HG03064 (cell line): ENCODE measurements at regions not wholly inside any gene's neighbourhood (a gene's known extent, or its start where the extent isn't known, plus 50 kb on each side); places are given as distances from the start of the nearest gene placed in this dataset.

Experiments used
- ATAC-seq: cut with Tn5 transposase; IDR thresholded peaks from one replicate; pipeline ENCODE4 v1.9.1; 2021; ENCODE audit warnings: low read depth; ENCODE audit not compliant: unreplicated experiment

DNA sequence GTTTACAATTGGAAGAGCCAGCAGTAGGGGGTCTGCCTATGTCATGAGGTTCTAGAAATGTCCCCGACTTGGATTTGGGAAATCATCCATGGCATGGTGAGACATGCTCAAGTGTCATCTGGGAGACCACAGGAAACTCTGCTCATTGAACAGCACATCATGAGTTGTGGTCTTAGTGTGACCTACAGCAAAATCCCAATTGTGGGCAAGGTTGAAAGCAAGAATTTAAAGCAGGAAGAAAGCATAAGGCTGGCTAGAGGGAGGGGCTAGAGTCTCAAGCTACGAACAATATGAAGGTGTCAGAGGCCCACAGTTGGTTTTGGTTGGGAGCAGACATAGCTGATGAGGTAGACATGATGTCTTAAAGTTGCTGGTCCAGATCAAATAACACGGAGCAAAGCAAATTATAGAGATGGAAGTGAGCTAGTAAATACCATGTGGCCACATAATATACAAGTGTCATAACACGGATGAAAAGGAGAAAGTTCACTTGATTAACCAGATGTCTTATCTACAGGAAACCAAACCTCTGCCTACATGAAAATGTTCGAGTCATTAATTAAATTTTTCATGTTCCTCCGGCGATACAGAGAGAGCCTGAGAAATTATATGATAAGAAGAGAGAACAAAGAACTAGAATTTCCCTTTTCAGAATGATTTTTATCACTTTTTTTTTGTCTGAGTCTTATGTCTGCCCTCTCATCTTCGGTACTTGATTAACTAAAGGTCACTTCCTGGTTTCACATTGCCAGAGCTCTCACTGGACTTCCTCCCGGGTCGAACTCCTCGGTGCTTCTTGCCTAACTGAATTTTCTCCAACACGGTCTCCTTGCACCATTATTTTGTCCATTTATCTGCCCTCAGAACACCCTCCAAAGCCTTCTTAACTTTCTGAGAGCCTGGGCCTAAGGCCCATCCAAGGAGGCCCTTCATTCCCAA lies 67.5 kb upstream of the DUSP10 start:
- ATAC-seq, result peak; percentile 55

DNA sequence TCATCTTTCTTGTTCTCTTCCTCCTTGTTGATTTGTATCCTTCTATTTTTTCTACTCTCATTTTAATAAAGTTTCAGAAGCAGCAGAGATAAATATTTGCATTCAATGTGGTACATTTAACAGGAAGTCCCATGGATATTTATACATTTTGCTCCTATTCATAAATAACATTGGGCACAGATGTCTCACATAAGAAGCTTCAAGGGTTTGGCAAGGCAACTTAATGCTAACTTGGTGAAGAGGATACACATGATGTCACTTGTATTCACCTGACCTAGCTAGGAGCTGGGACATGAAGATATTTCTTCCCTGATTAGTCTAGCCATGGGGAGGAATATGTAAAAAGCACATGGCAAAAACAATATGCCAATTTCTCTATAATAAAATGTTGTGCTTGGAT lies 65.1 kb upstream of the DUSP10 start:
- ATAC-seq, result no peak

DNA sequence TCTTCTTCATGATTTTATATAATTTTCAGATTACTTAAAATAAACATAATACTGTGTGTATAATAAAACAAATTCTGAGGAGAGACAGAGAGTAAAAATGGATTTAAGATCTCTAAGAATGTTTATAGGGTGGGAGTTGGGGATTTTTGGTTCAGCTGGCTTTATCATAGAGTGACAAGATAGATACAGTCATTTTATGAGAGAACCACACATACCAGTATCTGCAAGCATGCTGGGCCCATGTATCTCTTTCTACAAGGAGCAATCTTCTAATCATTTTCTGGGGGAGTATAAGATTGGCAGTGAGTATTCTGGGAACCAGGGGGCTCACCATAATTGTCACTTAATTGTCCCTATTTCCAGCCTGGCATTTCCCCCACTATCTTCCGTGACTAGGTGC lies 64.3 kb upstream of the DUSP10 start:
- ATAC-seq, result no peak

DNA sequence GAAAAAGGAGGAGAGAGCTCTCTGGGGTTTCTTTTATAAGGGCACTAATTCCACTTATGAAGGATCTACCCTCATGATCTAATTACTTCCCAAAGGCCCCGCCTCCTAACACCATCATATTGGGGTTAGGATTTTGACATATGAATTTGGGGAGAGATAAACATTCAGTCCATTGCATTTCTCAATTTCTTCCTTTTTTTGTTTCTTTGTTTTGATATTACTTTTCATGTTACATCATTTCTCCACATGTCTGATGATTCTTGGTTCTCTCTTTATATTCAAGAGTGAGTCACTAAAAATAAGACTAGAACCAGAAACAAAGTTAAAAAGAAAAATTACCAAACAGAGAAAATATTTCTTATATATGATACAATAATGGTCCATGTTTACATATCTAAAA lies 63.2 kb upstream of the DUSP10 start:
- ATAC-seq, result no peak

DNA sequence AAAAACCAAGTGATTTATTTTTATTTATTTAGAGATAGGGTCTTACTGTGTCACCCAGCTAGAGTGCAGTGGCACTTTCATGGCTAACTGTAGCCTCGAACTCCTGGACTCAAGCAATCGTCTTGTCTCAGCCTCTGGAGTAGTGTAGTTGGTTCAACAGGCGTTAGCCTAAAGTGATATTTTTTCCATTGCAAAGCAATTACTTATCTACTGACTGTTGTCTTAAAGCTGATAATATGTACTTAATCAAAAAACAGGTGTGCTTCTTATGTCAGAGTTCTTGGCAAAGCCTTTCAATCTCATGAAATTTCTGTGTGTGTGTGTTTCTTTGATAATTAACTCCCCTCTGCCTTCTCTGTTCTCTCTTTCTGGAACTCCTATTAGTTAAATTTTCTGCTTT lies 62.4 kb upstream of the DUSP10 start:
- ATAC-seq, result no peak

DNA sequence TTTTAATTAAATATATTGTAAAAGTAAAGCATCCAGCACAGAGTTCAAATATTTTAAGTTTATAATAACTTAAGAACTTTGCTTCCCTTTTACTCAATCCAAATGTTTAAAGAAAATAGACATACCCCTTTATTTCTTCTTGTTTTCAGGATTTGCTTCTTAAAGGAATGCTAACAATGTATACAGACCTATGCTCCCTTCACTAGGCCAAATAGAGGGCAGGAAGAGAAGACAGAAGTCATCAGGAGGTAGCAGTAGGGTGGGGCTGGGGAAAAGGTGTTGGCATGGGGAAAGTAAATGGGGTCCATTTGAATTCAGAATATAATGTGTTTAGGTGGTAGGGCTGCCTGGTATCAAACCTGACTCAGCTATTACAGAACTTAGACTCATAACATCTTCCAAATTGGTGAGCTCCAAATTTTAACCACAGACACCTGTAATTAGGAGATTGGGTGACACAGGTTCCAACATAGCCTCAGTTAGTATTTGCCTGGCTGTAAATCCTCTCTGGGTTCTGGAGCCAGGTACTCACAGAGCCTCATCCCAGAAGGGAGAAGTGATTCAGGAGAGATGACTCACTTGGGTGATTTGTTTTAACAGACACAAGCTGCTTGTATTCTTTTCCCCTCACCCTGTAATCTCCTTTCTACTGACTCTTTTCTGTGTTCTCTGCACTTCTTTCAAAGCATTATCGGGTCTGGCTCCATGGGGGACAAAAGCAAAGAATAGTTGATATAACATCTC lies 60.1 kb upstream of the DUSP10 start:
- ATAC-seq, result no peak

DNA sequence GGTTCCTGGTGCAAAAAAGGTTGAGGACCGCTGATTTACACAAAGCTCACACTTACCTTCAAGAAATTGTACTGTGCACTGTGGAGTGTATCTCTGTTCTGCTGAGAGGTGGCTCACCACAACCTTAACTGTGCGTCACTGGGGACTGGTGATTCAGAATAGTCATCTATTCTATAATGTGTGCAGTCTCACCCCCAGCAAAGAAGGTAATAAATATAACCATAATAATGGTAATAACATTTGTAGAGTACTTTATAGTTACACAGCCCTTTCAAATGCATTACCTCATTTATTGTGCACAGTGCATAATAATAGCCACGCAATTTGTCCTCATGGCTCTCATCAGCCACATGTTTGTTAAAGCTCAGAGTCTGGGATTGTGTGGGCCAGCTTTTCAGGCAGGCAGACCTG lies 59.4 kb upstream of the DUSP10 start:
- no peak for ATAC-seq

DNA sequence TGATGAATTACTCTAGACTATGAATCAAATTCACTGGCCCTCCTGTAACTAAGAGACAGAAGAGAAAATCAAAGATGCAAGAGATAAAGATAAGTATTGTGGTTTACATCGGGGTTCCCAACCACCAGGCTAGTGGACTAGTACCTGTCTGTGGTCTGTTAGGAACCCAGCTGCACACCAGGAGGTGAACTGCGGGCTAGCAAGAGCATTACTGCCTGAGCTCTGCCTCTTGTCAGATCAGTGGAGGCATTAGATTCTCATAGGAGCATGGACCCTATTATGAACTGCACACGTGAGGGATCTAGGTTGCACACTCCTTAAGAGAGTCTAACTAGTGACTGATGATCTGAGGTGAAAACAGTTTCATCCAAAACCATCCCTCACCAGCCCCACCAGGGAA lies 58.9 kb upstream of the DUSP10 start:
- ATAC-seq, result no peak

DNA sequence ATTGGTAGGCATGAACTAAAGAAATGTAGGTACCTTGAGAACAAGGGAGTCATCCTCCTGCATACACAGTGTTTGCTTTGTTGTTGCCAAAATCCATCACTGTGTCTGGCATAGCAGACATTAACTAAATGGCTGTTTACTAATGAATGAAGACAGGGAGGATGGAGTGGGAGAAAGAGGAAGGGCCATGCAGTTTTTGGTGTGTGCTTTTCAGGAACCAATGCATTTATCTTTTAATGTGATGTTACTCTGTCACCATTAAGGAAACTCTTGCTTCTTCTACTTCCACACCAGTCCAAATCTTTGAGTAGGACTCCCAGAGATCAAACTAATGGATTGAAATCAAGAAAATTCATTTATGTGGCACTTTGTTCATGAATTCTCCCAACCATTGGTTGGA lies 55.6 kb upstream of the DUSP10 start:
- ATAC-seq, result no peak

DNA sequence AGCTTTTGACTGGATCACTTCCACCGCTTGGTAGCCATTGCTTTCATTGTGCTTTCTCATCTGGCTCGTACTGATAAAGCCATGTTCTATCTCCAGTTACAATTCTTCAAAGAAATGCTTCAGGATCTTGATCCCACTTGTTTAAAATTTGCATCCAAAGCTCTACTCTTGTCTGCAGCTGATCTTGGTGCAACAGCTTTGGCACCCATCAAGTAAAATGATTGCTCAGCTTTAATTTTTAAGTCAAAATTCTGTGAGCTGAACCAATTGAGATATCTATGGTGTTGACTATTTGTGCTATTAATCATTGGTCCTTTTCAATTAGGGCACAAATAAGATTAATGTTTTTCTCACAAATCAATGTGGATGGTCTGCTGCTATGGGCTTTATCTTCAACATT lies 54.8 kb upstream of the DUSP10 start:
- ATAC-seq, result no peak

DNA sequence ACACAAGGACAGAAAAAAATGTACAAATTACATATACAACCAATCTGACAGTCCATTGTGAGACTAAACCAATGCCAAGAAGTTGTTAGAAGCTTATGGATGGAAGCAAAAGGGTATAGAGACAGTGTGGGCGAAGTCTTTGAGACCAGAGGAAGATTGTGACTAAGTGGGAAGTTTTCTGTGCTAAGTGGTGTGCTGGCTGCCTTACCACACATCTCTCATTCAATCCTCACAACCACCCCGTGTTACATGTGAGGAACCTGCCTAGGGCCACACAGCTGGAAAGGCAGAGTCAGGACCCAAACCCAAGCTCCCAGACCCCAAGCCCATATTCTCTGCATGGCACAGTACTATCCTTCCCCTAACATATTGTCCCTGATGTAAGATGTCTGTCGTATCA lies 53.5 kb upstream of the DUSP10 start:
- ATAC-seq, result no peak

DNA sequence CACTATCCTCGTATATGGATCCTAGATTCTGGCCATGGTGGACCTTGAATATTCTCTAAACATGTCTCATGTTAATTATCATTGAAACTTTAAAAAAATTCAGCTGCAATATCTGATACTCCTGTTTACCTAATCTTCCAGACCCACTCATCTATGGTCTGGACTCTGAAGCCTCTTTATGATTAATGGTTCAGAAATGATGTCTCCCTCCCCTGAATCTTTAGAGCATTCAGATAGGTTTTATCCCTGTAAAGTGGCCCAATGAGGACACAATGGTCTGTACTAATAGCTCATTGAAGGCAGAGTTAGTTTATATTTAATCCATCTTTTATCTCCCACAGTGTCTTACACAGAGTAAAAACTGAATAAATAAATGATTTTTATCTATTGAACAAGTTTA lies 53.0 kb upstream of the DUSP10 start:
- ATAC-seq, result no peak

DNA sequence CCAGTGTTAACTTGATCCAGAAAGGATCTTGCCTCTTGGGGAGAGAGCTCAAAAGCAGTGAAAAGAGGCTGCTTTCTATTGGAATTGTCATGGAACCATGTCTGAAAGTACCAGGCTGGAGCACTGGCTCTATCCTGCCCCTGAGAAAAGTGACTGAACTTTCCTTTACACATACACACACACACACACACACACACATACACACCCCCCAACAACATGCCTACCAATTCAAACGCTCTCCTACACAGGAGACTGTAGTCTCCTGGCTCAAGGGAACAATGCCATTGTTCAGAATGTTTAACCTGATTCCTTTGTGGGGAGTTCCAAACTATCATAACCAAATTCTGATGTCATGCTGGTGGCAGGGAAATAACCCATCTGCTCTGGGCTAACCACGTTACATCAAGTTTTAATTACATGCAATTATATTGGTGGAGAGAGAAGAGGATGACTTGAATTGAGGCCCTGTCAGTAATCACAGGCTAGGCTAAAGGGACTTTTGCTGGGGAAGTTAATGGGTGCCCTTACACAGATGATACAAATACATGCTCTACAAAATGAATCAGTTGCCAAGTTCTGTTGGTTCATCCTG lies 52.3 kb upstream of the DUSP10 start:
- peak; percentile 24 for ATAC-seq

DNA sequence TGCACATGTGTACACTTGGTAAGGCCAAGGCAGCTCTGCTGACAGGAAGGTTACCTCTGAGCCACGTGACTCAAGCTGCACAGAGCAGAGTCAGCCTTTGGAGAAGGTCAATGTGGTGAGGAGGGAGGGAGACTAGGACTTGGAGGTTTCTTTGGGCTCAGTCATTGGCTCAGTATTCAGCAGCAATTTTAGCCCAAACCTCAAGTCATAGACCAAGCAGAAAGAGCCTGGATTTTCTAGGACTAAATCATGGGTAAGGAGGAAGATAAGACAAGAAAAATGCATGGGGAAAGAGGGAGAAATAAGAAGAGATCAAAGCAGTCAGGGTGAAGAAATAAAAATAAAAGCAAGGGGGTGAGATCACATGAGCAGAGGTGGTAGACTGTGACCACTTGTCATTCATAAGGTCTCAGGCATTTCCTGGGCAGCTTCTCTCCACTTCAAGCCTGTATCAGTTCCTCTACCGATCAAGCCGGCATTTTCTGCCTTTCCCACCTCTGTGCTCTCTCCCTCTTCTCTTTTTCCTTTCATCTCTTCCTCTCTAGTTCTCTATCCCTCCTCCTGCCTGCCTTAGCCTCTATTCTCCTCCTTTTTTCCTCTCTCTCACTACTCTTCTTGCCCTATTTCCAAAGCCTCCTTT lies 51.7 kb upstream of the DUSP10 start:
- peak; percentile 89 for ATAC-seq

DNA sequence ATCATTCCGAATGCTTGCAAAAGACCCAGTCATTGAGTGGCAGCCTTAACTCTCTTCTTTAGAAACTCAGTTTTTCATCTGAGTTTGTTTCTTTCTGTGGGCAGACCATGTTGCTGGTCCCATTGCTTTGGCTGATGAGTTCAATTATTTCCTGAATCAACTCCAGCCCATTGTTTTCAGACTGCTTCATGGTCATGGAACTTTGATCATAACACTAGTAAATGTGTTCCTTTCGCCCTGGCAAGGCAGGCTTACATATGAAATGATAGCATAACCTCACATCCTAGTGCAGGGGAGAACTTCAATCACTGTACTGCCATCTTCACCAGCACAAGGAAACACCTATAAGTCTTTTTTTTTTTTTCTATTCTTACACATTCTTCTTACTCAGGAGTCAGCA lies 50.0 kb upstream of the DUSP10 start:
- no peak for ATAC-seq
